GM13976 (cell line): ENCODE measurements at regions not wholly inside any gene's neighbourhood (a gene's known extent, or its start where the extent isn't known, plus 50 kb on each side); places are given as distances from the start of the nearest gene placed in this dataset.

ENCODE experiments used
- DNase-seq: peaks from one replicate; pipeline ENCODE4 v3.0.0; 2012; ENCODE audit warnings: low spot score
- in situ Hi-C: fragments of 300-500 bp; cut with MboI; formaldehyde crosslinking; loops from one replicate; pipeline ENCODE4 v1.12.0; 2022; ENCODE audit warnings: low sequenced_read_pairs, mixed read lengths, inconsistent platforms; ENCODE audit not compliant: unreplicated experiment
- TF ChIP-seq, protein P1 (sequence below): IDR thresholded peaks from 2 replicates; pipeline ENCODE4 v1.5.1; 2012; ENCODE audit warnings: borderline replicate concordance, mild to moderate bottlenecking; ENCODE audit not compliant: insufficient read depth; ENCODE audit errors: extremely low read depth, missing control alignments, control extremely low read depth

DNA sequence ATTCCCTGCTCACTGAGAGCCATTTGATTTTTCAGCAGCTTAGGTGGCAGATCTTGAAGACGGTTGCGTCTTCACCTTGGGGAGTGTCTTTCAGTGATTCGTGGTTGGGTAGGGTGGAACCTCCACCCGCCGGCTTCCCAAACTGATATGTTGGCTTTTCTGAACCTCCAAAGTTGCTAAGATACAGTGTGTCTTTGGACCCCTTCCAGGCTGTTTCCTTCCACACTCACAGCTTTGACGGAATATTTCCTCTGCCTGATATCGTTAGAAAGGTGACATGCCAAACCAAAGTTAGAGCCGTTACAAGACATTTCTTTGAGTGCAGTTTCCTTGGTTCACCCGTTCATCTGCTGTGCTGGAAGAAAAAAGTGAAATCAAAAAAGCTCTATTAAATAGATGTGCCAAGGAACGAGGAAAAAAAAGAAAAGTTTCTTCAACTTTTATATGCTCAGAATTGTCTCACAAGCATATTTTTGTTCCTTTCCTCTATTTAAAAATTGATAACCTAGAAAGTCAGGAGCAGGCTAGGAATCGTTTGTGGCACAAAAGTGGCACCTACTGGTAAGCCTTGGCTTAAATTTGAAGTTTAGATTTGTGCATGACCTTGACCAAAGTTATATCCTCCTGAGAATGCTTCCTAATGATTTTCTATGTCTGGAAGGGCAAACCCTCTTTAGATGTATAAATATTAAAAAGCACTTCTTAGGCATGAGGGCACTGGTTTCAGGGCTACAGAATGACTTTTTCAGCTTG is 270.7 kb upstream of the WWC1 start:
- in situ Hi-C loops = no loop called here
- TF ChIP-seq, protein P1, sequence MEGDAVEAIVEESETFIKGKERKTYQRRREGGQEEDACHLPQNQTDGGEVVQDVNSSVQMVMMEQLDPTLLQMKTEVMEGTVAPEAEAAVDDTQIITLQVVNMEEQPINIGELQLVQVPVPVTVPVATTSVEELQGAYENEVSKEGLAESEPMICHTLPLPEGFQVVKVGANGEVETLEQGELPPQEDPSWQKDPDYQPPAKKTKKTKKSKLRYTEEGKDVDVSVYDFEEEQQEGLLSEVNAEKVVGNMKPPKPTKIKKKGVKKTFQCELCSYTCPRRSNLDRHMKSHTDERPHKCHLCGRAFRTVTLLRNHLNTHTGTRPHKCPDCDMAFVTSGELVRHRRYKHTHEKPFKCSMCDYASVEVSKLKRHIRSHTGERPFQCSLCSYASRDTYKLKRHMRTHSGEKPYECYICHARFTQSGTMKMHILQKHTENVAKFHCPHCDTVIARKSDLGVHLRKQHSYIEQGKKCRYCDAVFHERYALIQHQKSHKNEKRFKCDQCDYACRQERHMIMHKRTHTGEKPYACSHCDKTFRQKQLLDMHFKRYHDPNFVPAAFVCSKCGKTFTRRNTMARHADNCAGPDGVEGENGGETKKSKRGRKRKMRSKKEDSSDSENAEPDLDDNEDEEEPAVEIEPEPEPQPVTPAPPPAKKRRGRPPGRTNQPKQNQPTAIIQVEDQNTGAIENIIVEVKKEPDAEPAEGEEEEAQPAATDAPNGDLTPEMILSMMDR = no peak
- no peak for DNase-seq

DNA sequence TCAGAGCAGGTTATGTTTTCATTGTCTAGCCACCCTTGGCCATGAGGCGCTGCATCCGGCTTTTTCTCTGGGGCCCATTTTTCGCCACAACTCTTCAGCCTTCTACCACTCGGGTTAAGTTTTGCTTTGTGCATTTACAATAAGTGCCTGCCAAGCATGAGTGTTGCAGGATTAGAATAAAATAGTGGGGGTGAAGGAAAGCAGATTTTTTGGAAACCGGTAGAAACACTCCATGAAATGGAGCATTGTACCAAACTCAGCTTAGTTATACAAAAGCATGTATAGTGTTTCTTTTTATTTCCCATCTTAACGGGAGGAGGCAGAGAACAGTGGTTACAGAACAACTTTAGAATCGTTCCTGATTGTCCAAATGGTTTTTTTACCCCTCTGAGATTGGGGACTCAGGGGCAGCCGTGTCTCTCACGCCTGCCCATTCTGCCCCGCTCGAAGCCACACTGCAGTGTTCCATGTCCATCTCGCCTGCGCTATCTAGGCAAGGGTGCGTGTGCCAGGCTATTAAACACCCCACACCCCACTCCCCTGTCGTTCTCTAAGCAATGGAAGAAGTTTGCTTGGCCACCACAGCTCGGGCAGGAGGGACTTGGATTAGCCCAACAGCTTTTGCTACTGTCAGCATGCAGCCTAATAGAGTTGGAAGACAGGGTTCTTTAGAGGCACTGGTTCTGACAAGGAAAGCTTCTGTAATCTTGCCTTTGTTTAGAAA is 268.8 kb upstream of the WWC1 start:
- TF ChIP-seq, protein P1 = no peak
- in situ Hi-C loops = no loop called here
- DNase-seq = no peak

DNA sequence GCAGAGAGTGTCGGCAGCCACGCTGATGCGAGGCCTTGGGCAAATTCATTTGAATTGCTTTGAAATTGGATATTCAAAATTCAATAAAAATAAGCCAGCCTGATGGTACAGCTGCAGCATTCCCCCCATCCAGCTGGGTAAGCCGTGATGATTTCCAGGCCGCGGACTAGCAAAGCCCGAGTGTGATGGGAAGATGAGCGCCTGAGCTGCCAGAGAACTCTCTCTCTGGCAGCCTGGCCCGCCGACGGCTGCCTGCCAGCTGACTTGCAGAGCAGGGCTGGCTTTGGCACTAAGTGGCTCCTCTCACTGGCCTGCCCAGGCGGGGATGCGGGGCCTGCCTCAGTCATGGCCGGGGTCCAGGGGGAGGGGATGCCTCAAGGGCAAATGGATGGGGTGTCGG is 268.3 kb upstream of the WWC1 start:
- DNase-seq = no peak
- in situ Hi-C loops = no loop called here
- TF ChIP-seq, protein P1 = no peak

DNA sequence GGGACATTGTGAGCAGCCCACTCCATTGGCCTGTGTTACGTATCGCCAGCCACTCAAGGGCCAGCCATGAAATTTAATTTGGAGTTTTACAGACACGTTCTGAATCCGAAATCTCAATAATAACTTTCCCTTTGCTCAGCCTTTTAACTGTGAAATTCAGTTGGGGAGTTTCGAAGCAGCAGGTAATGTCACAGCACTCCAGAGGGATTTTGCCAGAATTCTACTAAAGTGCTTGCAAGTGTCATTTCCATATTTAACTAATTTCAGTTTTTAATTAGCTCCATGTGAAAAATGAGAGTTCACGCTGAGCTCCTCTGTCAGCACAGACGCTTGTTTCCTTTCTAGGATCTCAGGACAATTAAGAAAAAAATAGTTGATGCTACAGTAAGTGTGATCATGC is 267.1 kb upstream of the WWC1 start:
- in situ Hi-C loops = no loop called here
- no peak for DNase-seq
- TF ChIP-seq, protein P1 = no peak

DNA sequence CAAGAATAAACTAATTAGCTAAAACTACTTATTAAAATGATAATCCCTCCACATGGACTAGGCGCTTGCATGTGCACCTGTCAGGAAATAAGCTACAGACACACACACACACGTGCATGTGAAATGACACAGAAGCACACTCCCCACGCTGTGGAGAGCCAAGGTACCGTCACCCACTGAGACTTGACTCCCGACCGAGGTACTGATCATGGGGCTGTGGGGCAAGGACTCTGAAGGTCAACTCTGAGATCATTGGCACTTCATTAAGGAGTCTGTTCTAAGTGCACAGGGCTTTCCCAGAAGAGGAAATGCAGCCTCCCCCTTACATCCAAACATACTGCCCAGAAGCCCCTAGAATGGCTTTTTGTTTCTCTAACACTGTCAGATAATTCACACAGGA is 264.4 kb upstream of the WWC1 start:
- DNase-seq = no peak
- in situ Hi-C loops = no loop called here
- TF ChIP-seq, protein P1 = no peak

DNA sequence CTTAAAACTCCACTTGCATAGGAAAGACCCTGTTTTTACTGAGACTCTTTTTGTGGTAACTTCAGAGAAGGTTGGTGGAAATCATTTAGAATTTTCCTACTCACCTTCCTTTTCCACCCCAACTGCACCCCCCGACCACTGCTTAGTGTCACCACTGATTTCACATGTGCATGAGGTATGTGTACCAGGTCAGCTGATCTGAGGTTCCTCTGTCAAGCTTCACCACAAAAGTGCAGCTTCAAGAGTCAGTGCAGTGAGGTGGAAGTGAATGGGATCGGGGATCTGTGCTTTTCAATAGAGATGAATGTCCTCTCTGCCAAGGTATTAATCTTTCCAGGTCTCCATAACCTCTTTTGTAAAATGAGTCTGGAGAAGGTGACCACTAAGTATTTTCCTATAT is 260.5 kb upstream of the WWC1 start:
- in situ Hi-C loops = no loop called here
- TF ChIP-seq, protein P1 = no peak
- no peak for DNase-seq
